ENCODE measurements at regions not wholly inside any gene's neighbourhood (a gene's known extent, or its start where the extent isn't known, plus 50 kb on each side); places are given as distances from the start of the nearest gene placed in this dataset.

DNA sequence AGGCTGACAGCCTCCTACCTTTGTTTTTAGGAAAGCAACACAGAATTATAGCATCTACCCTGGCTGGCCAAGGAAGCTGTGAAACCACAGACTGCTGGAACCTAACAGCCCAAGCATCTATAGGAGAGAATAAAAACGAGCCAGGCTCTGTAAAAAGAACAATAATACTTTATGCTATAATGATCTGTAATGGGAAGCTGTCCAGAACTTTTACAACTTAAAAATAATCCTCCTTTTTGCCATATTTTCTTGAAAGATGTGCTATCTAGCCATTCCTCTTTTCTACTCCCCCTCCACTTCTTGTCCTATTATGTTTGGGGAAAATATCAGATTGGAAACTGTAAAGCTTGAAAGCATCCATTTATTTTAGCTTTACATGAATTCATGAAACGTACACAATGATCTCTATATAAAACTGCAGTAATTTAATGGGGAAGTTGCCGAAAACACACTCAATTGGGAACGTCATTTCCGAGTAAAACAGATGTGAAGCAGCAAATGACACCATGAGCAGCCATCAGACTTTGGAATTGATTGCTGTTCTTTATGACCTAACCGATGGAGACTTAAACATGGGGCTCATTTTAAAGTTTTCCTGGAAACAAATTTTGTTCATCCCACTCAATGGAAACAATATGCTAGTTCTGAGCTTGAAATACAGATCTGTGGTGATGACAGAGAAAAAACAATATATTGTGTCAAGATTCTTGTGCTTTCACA is 450.3 kb upstream of the CLINT1 start:
- WGBS, 2 experiments (ENCODE audit: insufficient coverage in 1 of 2, insufficient read length in 1 of 2) = 93 to 95% methylated on average over 5 to 6 of the region's 6 CpGs
- Mint-ChIP-seq H3K27ac (no peak overlapping the region), H3K36me3 (ENCODE audit: low read depth) (no peaks in the 10 kb centered on the region), H3K4me1 (peaks cover 25% of the 10 kb centered on the region), H3K9me3 (no peaks in the 10 kb centered on the region), H3K4me3 (no peak overlapping the region), H3K27me3 (ENCODE audit: insufficient read depth) (no peaks in the 10 kb centered on the region)
- no peaks in the 10 kb centered on the region for H3K27me3 ChIP-seq (ENCODE audit: control insufficient read depth, insufficient read depth, low read length, poor library complexity, severe bottlenecking)
- DNase-seq = no peak
- no peak overlapping the region for H3K9ac ChIP-seq (ENCODE audit: extremely low read depth, low read length, poor library complexity, severe bottlenecking)
- H3K27ac ChIP-seq (ENCODE audit: low read depth, low read length) = no peak overlapping the region
- no peaks in the 10 kb centered on the region for H3K9me3 ChIP-seq (ENCODE audit: control insufficient read depth, low read length)
- TF ChIP-seq, protein P1, sequence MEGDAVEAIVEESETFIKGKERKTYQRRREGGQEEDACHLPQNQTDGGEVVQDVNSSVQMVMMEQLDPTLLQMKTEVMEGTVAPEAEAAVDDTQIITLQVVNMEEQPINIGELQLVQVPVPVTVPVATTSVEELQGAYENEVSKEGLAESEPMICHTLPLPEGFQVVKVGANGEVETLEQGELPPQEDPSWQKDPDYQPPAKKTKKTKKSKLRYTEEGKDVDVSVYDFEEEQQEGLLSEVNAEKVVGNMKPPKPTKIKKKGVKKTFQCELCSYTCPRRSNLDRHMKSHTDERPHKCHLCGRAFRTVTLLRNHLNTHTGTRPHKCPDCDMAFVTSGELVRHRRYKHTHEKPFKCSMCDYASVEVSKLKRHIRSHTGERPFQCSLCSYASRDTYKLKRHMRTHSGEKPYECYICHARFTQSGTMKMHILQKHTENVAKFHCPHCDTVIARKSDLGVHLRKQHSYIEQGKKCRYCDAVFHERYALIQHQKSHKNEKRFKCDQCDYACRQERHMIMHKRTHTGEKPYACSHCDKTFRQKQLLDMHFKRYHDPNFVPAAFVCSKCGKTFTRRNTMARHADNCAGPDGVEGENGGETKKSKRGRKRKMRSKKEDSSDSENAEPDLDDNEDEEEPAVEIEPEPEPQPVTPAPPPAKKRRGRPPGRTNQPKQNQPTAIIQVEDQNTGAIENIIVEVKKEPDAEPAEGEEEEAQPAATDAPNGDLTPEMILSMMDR (conservative IDR thresholded peaks at IDR 0.05) = no peak
- H3K4me3 ChIP-seq (ENCODE audit: low read length) = no peak overlapping the region
- no peaks in the 10 kb centered on the region for H3K36me3 ChIP-seq (ENCODE audit: control insufficient read depth, insufficient read depth, low read length)
- no peaks in the 10 kb centered on the region for H3K4me1 ChIP-seq (ENCODE audit: control insufficient read depth, insufficient read depth, low read length)

DNA sequence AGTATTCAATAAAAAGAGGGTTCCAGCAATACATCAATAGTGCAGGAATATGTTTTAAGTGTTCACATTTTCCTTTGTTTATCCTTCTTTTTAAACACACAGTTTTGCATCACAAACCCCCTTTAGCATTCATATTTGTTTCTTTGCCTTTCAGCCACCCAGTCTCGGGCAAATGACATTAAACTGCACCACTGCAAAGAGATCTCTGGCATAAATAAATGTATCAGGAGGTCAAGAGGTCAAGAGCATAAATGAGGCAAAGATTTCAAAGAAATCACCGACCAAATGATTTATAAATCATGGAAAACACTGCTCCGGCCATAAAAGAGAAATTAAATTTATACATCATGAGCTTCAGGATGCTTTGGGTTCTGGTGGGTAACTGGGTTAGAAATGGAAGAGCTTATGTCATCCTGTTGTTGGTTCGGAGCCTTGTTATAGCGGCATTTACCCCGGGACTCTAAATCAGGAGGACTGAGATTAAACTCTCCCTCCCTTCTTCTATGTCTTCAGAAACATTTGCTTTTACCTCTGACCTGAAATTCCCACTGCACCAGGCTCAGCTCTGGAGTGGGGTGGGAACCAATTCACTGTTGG is 449.6 kb upstream of the CLINT1 start:
- H3K36me3 Mint-ChIP-seq (ENCODE audit: low read depth) = no peaks in the 10 kb centered on the region
- H3K4me3 Mint-ChIP-seq = no peak overlapping the region
- Histone ChIP-seq H3K4me1 (ENCODE audit: control insufficient read depth, insufficient read depth, low read length) (no peaks in the 10 kb centered on the region), H3K36me3 (ENCODE audit: control insufficient read depth, insufficient read depth, low read length) (no peaks in the 10 kb centered on the region), H3K9me3 (ENCODE audit: control insufficient read depth, low read length) (no peaks in the 10 kb centered on the region), H3K27me3 (ENCODE audit: control insufficient read depth, insufficient read depth, low read length, poor library complexity, severe bottlenecking) (no peaks in the 10 kb centered on the region), H3K27ac (ENCODE audit: low read depth, low read length) (no peak overlapping the region), H3K4me3 (ENCODE audit: low read length) (no peak overlapping the region), H3K9ac (ENCODE audit: extremely low read depth, low read length, poor library complexity, severe bottlenecking) (no peak overlapping the region)
- 80 to 87% methylated on average over 1 to 6 of the region's 6 CpGs for WGBS, 2 experiments (ENCODE audit: insufficient coverage in 1 of 2, insufficient read length in 1 of 2)
- no peak for DNase-seq
- H3K27me3 Mint-ChIP-seq (ENCODE audit: insufficient read depth) = no peaks in the 10 kb centered on the region
- TF ChIP-seq, protein P1 (conservative IDR thresholded peaks at IDR 0.05) = no peak
- no peaks in the 10 kb centered on the region for H3K9me3 Mint-ChIP-seq
- peaks cover 18% of the 10 kb centered on the region for H3K4me1 Mint-ChIP-seq
- no peak overlapping the region for H3K27ac Mint-ChIP-seq

DNA sequence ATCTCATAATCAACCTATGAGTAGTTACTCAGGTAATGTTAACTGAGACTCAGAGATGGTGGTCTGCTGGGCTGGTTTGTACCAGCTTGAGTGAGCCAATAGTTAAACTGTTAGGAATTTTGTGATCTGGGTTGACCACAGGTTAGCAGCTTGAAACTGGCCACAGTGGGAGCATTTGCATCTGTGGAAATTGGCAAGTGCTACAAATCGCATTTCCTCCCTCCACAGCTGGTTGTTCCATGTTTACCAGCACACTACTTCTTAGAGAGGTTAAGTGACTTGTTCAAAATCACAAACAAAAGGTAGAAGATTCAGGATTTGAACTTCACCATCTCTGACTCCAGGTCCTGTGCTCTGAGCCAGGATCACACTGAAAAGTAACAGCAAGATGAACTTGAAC is 446.9 kb upstream of the CLINT1 start:
- Mint-ChIP-seq H3K9me3 (no peaks in the 10 kb centered on the region), H3K27ac (no peak overlapping the region), H3K27me3 (ENCODE audit: insufficient read depth) (no peaks in the 10 kb centered on the region), H3K4me1 (peaks cover 10% of the 10 kb centered on the region), H3K36me3 (ENCODE audit: low read depth) (no peaks in the 10 kb centered on the region), H3K4me3 (no peak overlapping the region)
- DNase-seq = no peak
- H3K4me1 ChIP-seq (ENCODE audit: control insufficient read depth, insufficient read depth, low read length) = no peaks in the 10 kb centered on the region
- H3K9me3 ChIP-seq (ENCODE audit: control insufficient read depth, low read length) = no peaks in the 10 kb centered on the region
- WGBS, 2 experiments (ENCODE audit: insufficient coverage in 1 of 2, insufficient read length in 1 of 2) = 88 to 100% methylated on average over 1 of the region's 1 CpG
- TF ChIP-seq, protein P1 (conservative IDR thresholded peaks at IDR 0.05) = no peak
- no peak overlapping the region for H3K9ac ChIP-seq (ENCODE audit: extremely low read depth, low read length, poor library complexity, severe bottlenecking)
- H3K27ac ChIP-seq (ENCODE audit: low read depth, low read length) = no peak overlapping the region
- no peaks in the 10 kb centered on the region for H3K27me3 ChIP-seq (ENCODE audit: control insufficient read depth, insufficient read depth, low read length, poor library complexity, severe bottlenecking)
- no peaks in the 10 kb centered on the region for H3K36me3 ChIP-seq (ENCODE audit: control insufficient read depth, insufficient read depth, low read length)
- H3K4me3 ChIP-seq (ENCODE audit: low read length) = no peak overlapping the region

Measured in endodermal cell (in vitro differentiated cells).